HG03439 (cell line): ENCODE measurements at regions not wholly inside any gene's neighbourhood (a gene's known extent, or its start where the extent isn't known, plus 50 kb on each side); places are given as distances from the start of the nearest gene placed in this dataset.

Source experiments
- ATAC-seq: cut with Tn5 transposase; IDR thresholded peaks from one replicate; pipeline ENCODE4 v1.9.1; 2021; ENCODE audit warnings: mild to moderate bottlenecking, moderate library complexity; ENCODE audit not compliant: unreplicated experiment

DNA sequence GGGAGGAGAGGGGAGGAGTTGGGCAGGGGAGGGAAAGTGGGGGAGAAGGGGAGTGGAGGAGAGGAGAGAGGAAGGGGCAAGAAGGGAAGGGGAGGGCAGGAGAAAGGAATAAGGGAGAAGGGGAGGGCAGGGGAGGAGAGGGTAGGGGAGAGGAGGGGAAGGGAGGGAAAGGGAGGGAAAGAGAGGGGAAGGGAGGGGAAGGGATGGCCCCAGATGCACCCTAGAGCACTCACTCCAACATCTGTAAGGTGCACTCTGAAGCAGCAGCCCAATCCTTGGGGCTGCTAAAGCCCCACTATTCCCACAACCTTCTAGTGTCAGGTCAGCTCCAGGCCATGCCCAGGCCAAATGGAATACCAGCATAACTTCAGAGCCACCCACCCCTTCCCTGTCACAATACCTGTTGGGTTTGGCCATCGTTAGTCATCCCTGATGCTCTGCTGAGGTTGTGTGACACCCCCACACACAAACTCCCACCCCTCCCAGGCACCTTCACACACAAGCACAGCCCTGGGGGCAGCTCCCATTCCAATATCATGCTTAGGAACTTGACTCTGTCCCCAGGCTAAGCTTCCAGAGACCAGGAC is 55.7 kb upstream of the PKDCC start:
- ATAC-seq: no peak

DNA sequence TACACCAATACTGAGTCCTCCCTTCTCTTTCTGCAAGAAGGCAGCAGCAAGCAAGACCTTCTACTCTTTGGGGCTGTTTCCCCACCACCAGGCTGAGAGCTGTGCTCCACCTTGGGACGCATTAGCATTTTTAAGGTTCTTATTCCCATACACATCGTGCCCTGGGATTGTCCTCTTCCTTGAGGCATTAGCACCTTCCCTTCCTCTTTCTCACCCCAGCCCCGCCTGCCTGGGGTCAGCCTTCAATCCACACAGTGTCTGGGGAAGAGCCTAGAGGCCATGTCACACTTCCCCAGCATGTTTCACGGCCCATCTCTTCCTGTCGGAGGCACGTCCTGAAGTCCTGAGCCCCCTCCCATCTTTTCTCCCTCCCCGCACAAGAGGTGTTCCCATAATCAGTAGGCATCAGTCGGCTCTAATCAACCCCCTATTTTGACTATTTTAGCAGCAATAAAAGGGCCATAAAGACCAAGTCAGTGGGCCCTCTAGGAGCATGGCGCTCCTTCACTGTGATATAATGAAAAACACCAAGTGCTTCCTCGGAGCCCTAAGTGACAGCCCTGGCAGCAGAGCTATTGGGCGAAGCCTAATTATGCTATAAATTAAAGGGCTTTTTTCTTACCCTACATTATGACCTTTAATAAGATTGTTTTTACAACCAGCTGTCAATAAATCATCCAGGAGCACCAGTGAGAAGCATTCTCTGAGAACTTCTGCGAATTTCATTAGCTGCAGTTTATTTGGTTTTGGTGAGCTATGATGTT is 55.0 kb upstream of the PKDCC start:
- no peak for ATAC-seq

DNA sequence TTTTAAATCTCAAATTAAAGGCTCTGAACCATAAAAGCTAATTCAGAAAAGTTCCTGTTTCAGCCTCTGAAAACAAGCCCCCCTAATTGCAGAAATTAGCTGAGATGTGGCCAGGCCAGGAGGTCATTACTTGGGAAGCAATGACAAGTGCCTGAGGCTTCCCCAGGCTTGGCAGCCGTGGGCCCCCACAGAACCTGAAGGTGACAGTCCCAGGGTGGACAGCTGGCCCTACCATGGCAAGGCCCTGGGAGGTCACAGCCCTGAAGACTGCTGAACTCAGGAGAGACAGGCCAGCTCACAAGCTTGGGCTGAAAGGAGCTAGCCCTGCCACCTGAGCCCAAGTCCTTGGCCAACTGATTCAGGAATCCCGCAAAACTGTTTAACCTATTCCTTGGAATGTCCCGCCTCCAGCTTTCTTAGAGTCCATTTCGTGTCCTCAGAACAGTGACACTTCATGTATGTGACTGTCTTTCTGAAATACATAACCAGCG is 54.3 kb upstream of the PKDCC start:
- ATAC-seq: no peak

DNA sequence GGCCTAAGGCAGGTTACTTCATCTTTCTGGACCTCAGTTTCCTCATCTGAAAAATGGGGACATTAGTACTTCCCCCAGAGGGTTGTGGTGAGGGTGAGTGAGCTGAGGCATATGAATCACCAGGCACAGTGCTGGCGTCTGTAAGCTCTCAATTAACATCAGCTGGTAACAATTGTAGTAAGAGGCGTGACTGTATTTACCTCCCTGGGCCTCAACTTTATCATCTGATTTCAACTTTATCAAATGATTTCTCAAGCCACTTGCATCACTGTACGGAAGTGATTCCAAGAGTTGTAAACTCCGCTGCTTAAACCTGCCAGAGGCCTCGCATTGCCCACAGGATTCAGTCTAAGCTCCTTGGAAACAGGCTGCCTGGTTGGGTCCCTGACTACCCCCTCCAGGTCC is 53.6 kb upstream of the PKDCC start:
- no peak for ATAC-seq

DNA sequence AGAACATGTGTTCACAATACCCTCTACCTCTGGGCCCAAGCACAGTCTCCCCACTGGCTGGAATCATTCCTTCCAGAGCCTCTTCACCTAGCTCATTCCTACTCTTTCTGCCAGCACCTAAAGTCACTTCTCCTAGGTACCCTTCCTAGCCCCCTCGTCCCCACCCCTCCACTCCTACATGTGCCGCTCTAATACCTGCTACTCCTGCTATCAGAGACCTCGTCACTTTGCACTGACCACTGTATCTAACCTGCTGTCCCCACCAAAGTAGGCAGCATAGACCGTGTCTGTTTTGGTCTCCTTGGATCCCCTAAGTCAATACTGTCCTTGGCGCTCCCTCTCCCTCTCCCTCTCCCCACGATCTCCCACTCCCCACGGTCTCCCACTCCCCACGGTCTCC is 53.2 kb upstream of the PKDCC start:
- no peak for ATAC-seq

DNA sequence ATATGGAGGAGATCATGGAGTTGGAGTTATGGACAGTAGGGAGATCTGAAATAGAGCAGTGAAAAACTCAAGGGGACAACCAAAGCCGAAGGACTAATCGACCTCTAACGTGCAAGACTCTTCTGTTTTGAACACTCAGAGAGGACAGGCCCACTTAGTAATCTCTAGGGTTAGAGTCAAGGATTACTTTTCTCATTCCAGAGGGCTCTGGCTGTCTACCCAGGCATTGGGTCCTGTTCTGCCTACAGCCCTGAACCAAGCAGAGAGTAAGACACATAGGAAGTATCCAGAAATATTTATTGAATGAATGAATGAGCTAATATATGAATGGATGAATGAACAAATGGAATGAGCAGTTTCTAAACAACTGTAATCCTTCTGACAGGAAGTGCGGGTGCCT is 50.3 kb upstream of the PKDCC start:
- ATAC-seq: no peak
